HepG2 (cell line): ENCODE measurements at regions not wholly inside any gene's neighbourhood (a gene's known extent, or its start where the extent isn't known, plus 50 kb on each side); places are given as distances from the start of the nearest gene placed in this dataset.

ENCODE experiments used
- ATAC-seq: fragments of 200-7000 bp; cut with Tn5 transposase; 3 replicates; pipeline ENCODE4 v1.9.1; 2020; ENCODE audit warnings: mild to moderate bottlenecking, moderate library complexity
- BruUV-seq: library from RNA; stranded (reverse); fragments of 400-500 nt; replicated peaks from 2 replicates; lab custom pipeline; 2021; lab: Mats Ljungman, UMichigan
- CTCF ChIA-PET: fragments of 300-600 bp; formaldehyde crosslinking; extraction: SDS; loops from one replicate; lab custom pipeline; 2021; ENCODE audit warnings: low total read pairs, inconsistent platforms, low intra/inter-chr PET ratio; lab: Yijun Ruan, JAX
- POLR2A ChIA-PET: fragments of 350-600 bp; sonication (Branson Sonifier 250); formaldehyde crosslinking; loops from one replicate; lab custom pipeline; 2020; ENCODE audit warnings: antibody characterized with exemption, inconsistent platforms; lab: Yijun Ruan, JAX
- DNase-seq: peaks from one replicate; pipeline ENCODE4 v3.0.0-alpha.2; 2015; ENCODE audit warnings: low spot score
- FAIRE-seq: peaks from 3 replicates; lab custom pipeline; 2011; peaks lifted over from hg19 to GRCh38; lab: Jason Lieb, UNC
- H2AFZ ChIP-seq: one replicate; pipeline ENCODE4 v1.6.1; 2011; ENCODE audit warnings: low read length, inconsistent platforms
- H3K27ac ChIP-seq: fragments of 300-600 bp; 3 replicates; pipeline ENCODE4 v1.8.0; 2011; ENCODE audit warnings: mixed run types, mild to moderate bottlenecking, mixed read lengths, low read length, inconsistent platforms; ENCODE audit not compliant: insufficient read depth; ENCODE audit errors: extremely low read length
- H3K27me3 ChIP-seq, 2 experiments: fragments of 200-600 bp in 1 of 2; 2 replicates in 1 of 2; 3 replicates in 1 of 2; pipeline versions ENCODE4 v1.6.0 to v1.8.0; 2011; ENCODE audit warnings: low read length in 2 of 2, mild to moderate bottlenecking in 2 of 2, moderate library complexity in 2 of 2, inconsistent platforms in 1 of 2; ENCODE audit not compliant: insufficient read depth in 2 of 2, control insufficient read depth in 1 of 2
- H3K36me3 ChIP-seq, 2 experiments: fragments of 200-600 bp in 1 of 2; replicated peaks in 1 of 2; 2 replicates in 1 of 2; 3 replicates in 1 of 2; pipeline versions ENCODE4 v1.5.1 to v1.8.0; 2011; ENCODE audit warnings: low read length in 2 of 2, inconsistent platforms in 1 of 2; ENCODE audit not compliant: insufficient read depth in 2 of 2, control insufficient read depth in 1 of 2
- H3K4me1 ChIP-seq: 2 replicates; pipeline ENCODE4 v1.5.1; 2012; ENCODE audit warnings: low read length, inconsistent platforms; ENCODE audit not compliant: insufficient read depth
- H3K4me2 ChIP-seq: 2 replicates; pipeline ENCODE4 v1.6.0; 2011; ENCODE audit warnings: low read depth, low read length, inconsistent platforms
- H3K4me3 ChIP-seq, 3 experiments: fragments of 200-600 bp in 1 of 3; sonication (generic), shearing (Covaris generic) in 1 of 3; replicated peaks in 1 of 3; 2 replicates each; pipeline ENCODE4 v1.5.1; 2011 to 2016; ENCODE audit warnings: low read length in 3 of 3, inconsistent platforms in 2 of 3, low read depth in 2 of 3, mild to moderate bottlenecking in 2 of 3, control low read depth in 1 of 3, mixed read lengths in 1 of 3; ENCODE audit not compliant: insufficient read depth in 1 of 3
- H3K79me2 ChIP-seq: one replicate; pipeline ENCODE4 v1.6.1; 2011; ENCODE audit warnings: low read length, inconsistent platforms; ENCODE audit not compliant: insufficient read depth
- H3K9ac ChIP-seq: 2 replicates; pipeline ENCODE4 v1.6.0; 2011; ENCODE audit warnings: mild to moderate bottlenecking, low read depth, low read length, inconsistent platforms; ENCODE audit not compliant: insufficient read depth
- H3K9me3 ChIP-seq: 2 replicates; pipeline ENCODE4 v1.5.1; 2012; ENCODE audit warnings: mild to moderate bottlenecking, low read length
- H4K20me1 ChIP-seq: 2 replicates; pipeline ENCODE4 v1.6.0; 2011; ENCODE audit warnings: inconsistent platforms, mild to moderate bottlenecking, low read length, moderate library complexity; ENCODE audit not compliant: insufficient read depth
- ARNT ChIP-seq: fragments of 450-650 bp; IDR thresholded peaks from 2 replicates; pipeline ENCODE4 v1.6.1; 2017
- ATAD3A ChIP-seq: sonication (generic); formaldehyde crosslinking; IDR thresholded peaks from 2 replicates; pipeline ENCODE4 v1.4.0; 2020; ENCODE audit warnings: missing genetic modification reagents
- FOXK1 ChIP-seq: sonication (generic); formaldehyde crosslinking; IDR thresholded peaks from 2 replicates; pipeline ENCODE4 v1.4.0; 2020; ENCODE audit warnings: low read depth, missing genetic modification reagents, borderline replicate concordance
- FOXO1 ChIP-seq: sonication (generic); formaldehyde crosslinking; IDR thresholded peaks from 2 replicates; pipeline ENCODE4 v1.4.0; 2020; ENCODE audit warnings: missing genetic modification reagents
- GTF3A ChIP-seq: sonication (generic); formaldehyde crosslinking; conservative IDR thresholded peaks from 2 replicates; pipeline ENCODE4 v1.4.0; 2020; ENCODE audit warnings: mild to moderate bottlenecking, missing genetic modification reagents
- NR2C2 ChIP-seq: sonication (generic); formaldehyde crosslinking; IDR thresholded peaks from 2 replicates; pipeline ENCODE4 v1.4.0; 2020; ENCODE audit warnings: missing genetic modification reagents, mild to moderate bottlenecking, moderate library complexity, borderline replicate concordance
- SETDB1 ChIP-seq: sonication (generic); formaldehyde crosslinking; IDR thresholded peaks from 2 replicates; pipeline ENCODE4 v1.5.1; 2020; ENCODE audit warnings: missing genetic modification reagents, mild to moderate bottlenecking, borderline replicate concordance
- SPEN ChIP-seq: sonication (generic); formaldehyde crosslinking; IDR thresholded peaks from 2 replicates; pipeline ENCODE4 v1.5.1; 2020; ENCODE audit warnings: low read depth, mild to moderate bottlenecking, missing genetic modification reagents
- TMF1 ChIP-seq: sonication (generic); formaldehyde crosslinking; IDR thresholded peaks from 2 replicates; pipeline ENCODE4 v1.8.1; 2022; ENCODE audit warnings: low read depth, missing genetic modification reagents
- TRIM24 ChIP-seq: sonication (generic); formaldehyde crosslinking; IDR thresholded peaks from 2 replicates; pipeline ENCODE4 v1.8.0; 2022; ENCODE audit warnings: mild to moderate bottlenecking, missing genetic modification reagents
- ZBTB38 ChIP-seq: sonication (generic); formaldehyde crosslinking; IDR thresholded peaks from 2 replicates; pipeline ENCODE4 v1.5.1; 2020; ENCODE audit warnings: mild to moderate bottlenecking, missing genetic modification reagents
- ZBTB7B ChIP-seq: sonication (generic); formaldehyde crosslinking; IDR thresholded peaks from 2 replicates; pipeline ENCODE4 v1.4.0; 2020; ENCODE audit warnings: missing genetic modification reagents
- ZNF597 ChIP-seq: sonication (generic); formaldehyde crosslinking; IDR thresholded peaks from 2 replicates; pipeline ENCODE4 v1.5.0; 2020; ENCODE audit warnings: missing genetic modification reagents
- whole genome bisulfite sequencing: methylation state at CpG from one replicate; pipeline ENCODE4 v1.1.6; 2017; ENCODE audit warnings: low lambda C conversion rate; 5-methylcytosine and 5-hydroxymethylcytosine counted together
- in situ Hi-C: cut with HindIII; loops from 2 replicates; pipeline ENCODE4 v1.10.0; 2017; ENCODE audit warnings: low pct_unique_long_range_greater_than_20kb; ENCODE audit not compliant: extremely low pct_ligation_motif_present
- intact Hi-C: fragments of 100-400 bp; cut with micrococcal nuclease; formaldehyde crosslinking; loops from one replicate; pipeline ENCODE4 v1.10.0; 2022; ENCODE audit not compliant: unreplicated experiment
- TF ChIP-seq, protein P1 (sequence below): sonication (generic); formaldehyde crosslinking; IDR thresholded peaks from 2 replicates; pipeline ENCODE4 v1.5.0; 2020; ENCODE audit warnings: mild to moderate bottlenecking, missing genetic modification reagents, moderate library complexity

GRCh38 chr3:153670577-153670976 lies 450.6 kb upstream of the ARHGEF26 start:
- H3K4me1 ChIP-seq = no peaks in the 10 kb centered on the region
- no peak overlapping the region for H2AFZ ChIP-seq
- BruUV-seq = no TSS peak
- no peak overlapping the region for H3K9ac ChIP-seq
- WGBS = 3% methylated on average over 3 of the region's 3 CpGs
- H3K4me3 ChIP-seq = no peak overlapping the region
- DNase-seq = no peak
- ChIA-PET CTCF (no interaction called here), POLR2A (no interaction called here)
- no peaks in the 10 kb centered on the region for H3K27me3 ChIP-seq
- H3K4me2 ChIP-seq = no peak overlapping the region
- no peak for FAIRE-seq
- no peak for ATAC-seq
- intact Hi-C loops (no loop called here), in situ Hi-C loops (no loop called here)
- no peaks in the 10 kb centered on the region for H3K36me3 ChIP-seq
- H3K27ac ChIP-seq = no peak overlapping the region
- no peaks in the 10 kb centered on the region for H4K20me1 ChIP-seq
- no peaks in the 10 kb centered on the region for H3K9me3 ChIP-seq
- TF ChIP-seq TMF1 (CRISPR knock-in tag) (no peak), SETDB1 (no peak), ATAD3A (no peak), GTF3A (no peak), FOXO1 (CRISPR knock-in tag) (no peak), FOXK1 (no peak), ZBTB38 (CRISPR knock-in tag) (no peak), TRIM24 (no peak), NR2C2 (no peak), SPEN (CRISPR knock-in tag) (no peak), ZBTB7B (no peak), ZNF597 (CRISPR knock-in tag) (no peak), ARNT (no peak)
- TF ChIP-seq, protein P1, sequence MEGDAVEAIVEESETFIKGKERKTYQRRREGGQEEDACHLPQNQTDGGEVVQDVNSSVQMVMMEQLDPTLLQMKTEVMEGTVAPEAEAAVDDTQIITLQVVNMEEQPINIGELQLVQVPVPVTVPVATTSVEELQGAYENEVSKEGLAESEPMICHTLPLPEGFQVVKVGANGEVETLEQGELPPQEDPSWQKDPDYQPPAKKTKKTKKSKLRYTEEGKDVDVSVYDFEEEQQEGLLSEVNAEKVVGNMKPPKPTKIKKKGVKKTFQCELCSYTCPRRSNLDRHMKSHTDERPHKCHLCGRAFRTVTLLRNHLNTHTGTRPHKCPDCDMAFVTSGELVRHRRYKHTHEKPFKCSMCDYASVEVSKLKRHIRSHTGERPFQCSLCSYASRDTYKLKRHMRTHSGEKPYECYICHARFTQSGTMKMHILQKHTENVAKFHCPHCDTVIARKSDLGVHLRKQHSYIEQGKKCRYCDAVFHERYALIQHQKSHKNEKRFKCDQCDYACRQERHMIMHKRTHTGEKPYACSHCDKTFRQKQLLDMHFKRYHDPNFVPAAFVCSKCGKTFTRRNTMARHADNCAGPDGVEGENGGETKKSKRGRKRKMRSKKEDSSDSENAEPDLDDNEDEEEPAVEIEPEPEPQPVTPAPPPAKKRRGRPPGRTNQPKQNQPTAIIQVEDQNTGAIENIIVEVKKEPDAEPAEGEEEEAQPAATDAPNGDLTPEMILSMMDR = no peak
- TF ChIP-seq, all 625 proteins: peak for 0
- H3K79me2 ChIP-seq = no peaks in the 10 kb centered on the region
